Ishikawa (cell line): ENCODE measurements at regions not wholly inside any gene's neighbourhood (a gene's known extent, or its start where the extent isn't known, plus 50 kb on each side); places are given as distances from the start of the nearest gene placed in this dataset.

Experiments
- CEBPB ChIP-seq: IDR thresholded peaks from 2 replicates; pipeline ENCODE4 v1.6.1; 2012
- CREB1 ChIP-seq: IDR thresholded peaks from 2 replicates; pipeline ENCODE4 v1.6.1; 2012; ENCODE audit warnings: low read depth
- EGR1 ChIP-seq: IDR thresholded peaks from 2 replicates; pipeline ENCODE4 v1.6.1; 2012
- EP300 ChIP-seq: IDR thresholded peaks from 2 replicates; pipeline ENCODE4 v1.6.1; 2012; ENCODE audit warnings: borderline replicate concordance
- FOXM1 ChIP-seq: IDR thresholded peaks from 2 replicates; pipeline ENCODE4 v1.6.1; 2012; ENCODE audit warnings: low read depth, borderline replicate concordance
- MAX ChIP-seq: IDR thresholded peaks from 2 replicates; pipeline ENCODE4 v1.6.1; 2012
- NFIC ChIP-seq: IDR thresholded peaks from 2 replicates; pipeline ENCODE4 v1.6.1; 2012
- RAD21 ChIP-seq: IDR thresholded peaks from 2 replicates; pipeline ENCODE4 v1.6.1; 2012; ENCODE audit warnings: low read depth
- REST ChIP-seq: IDR thresholded peaks from 2 replicates; pipeline ENCODE4 v1.6.1; 2012; ENCODE audit warnings: low read depth, mild to moderate bottlenecking
- TAF1 ChIP-seq: IDR thresholded peaks from 2 replicates; pipeline ENCODE4 v1.6.1; 2012; ENCODE audit warnings: low read depth, mild to moderate bottlenecking
- TCF12 ChIP-seq: IDR thresholded peaks from 2 replicates; pipeline ENCODE4 v1.6.1; 2012; ENCODE audit warnings: low read depth
- TEAD4 ChIP-seq: IDR thresholded peaks from 2 replicates; pipeline ENCODE4 v1.6.1; 2012
- USF1 ChIP-seq: IDR thresholded peaks from 2 replicates; pipeline ENCODE4 v1.6.1; 2012
- YY1 ChIP-seq: IDR thresholded peaks from 2 replicates; pipeline ENCODE4 v1.6.1; 2012; ENCODE audit warnings: low read depth
- ZBTB7A ChIP-seq: IDR thresholded peaks from 2 replicates; pipeline ENCODE4 v1.6.1; 2012; ENCODE audit warnings: low read depth

GRCh38 chr2:144082777-144083176 is 437.1 kb downstream of the ZEB2 start:
- no peak for TF ChIP-seq ZBTB7A
- no peak for TF ChIP-seq TCF12
- no peak for TF ChIP-seq REST
- TF ChIP-seq MAX, result no peak
- TF ChIP-seq TAF1, result no peak
- no peak for TF ChIP-seq EP300
- no peak for TF ChIP-seq NFIC
- no peak for TF ChIP-seq TEAD4
- TF ChIP-seq CREB1, result no peak
- TF ChIP-seq USF1, result no peak
- no peak for TF ChIP-seq RAD21
- TF ChIP-seq EGR1, result no peak
- no peak for TF ChIP-seq YY1
- TF ChIP-seq CEBPB, result no peak
- no peak for TF ChIP-seq FOXM1

- TF ChIP-seq FOXM1 (no peak), CREB1 (no peak), EP300 (no peak), YY1 (no peak), TEAD4 (no peak), USF1 (no peak), RAD21 (no peak), MAX (no peak), NFIC (no peak), TCF12 (no peak), CEBPB (no peak), ZBTB7A (no peak), EGR1 (no peak), REST (no peak), TAF1 (no peak)
Measured at GRCh38 chr2:144082327-144082726, 437.6 kb downstream of the ZEB2 start.

GRCh38 chr2:144081272-144081671 is 438.6 kb downstream of the ZEB2 start:
- TF ChIP-seq TCF12 (no peak), TEAD4 (no peak), NFIC (no peak), EP300 (no peak), REST (no peak), ZBTB7A (no peak), TAF1 (no peak), RAD21 (no peak), MAX (no peak), CREB1 (no peak), FOXM1 (no peak)

GRCh38 chr2:144079803-144080202 is 440.1 kb downstream of the ZEB2 start:
- no peak for TF ChIP-seq NFIC
- TF ChIP-seq ZBTB7A, result no peak
- TF ChIP-seq EP300, result no peak
- TF ChIP-seq TCF12, result no peak
- TF ChIP-seq TAF1, result no peak
- TF ChIP-seq YY1, result no peak
- TF ChIP-seq RAD21, result no peak
